T-cell (primary cell): ENCODE measurements at regions not wholly inside any gene's neighbourhood (a gene's known extent, or its start where the extent isn't known, plus 50 kb on each side); places are given as distances from the start of the nearest gene placed in this dataset.
"Not testable (repeated sequence)": the region's sequence is repeated elsewhere in the genome, so short reads cannot be mapped to it uniquely, and the experiment has no call there.

Experiments used
- ATAC-seq, 4 experiments: fragments of 200-7000 bp in 3 of 4; fragments of 150-1000 bp in 1 of 4; cut with Tn5 transposase; replicated peaks in 1 of 4; 1 replicate in 3 of 4; 2 replicates in 1 of 4; pipeline ENCODE4 v1.10.0; 2021; ENCODE audit warnings: moderate library complexity in 3 of 4, mild to moderate bottlenecking in 2 of 4, moderate number of reproducible peaks in 1 of 4
- CTCF ChIA-PET, 2 donors: fragments of 300-600 bp; sonication (Branson Sonifier 250); formaldehyde crosslinking; loops; one replicate each; lab custom pipeline; 2022; ENCODE audit warnings: antibody characterized with exemption in 2 of 2; lab: Charles Lee
- POLR2A ChIA-PET, 2 donors: fragments of 300-600 bp; sonication (Branson Sonifier 250); formaldehyde crosslinking; loops; one replicate each; lab custom pipeline; 2022; ENCODE audit warnings: antibody characterized with exemption in 2 of 2; lab: Charles Lee
- DNase-seq, 35 experiments: peaks; one replicate each; pipeline versions ENCODE4 v3.0.0 to v3.0.0-alpha.2; 2013 to 2023
- H3K27ac ChIP-seq: one replicate; pipeline ENCODE4 v1.5.1; 2013; ENCODE audit warnings: low read length
- H3K27me3 ChIP-seq, 2 experiments: replicated peaks in 1 of 2; 1 replicate in 1 of 2; 2 replicates in 1 of 2; pipeline versions ENCODE4 v1.6.1 to v1.7.0; 2013; ENCODE audit warnings: low read length in 1 of 2, mixed read lengths in 1 of 2; ENCODE audit not compliant: control insufficient read depth in 2 of 2, insufficient read depth in 2 of 2; ENCODE audit errors: extremely low read depth in 1 of 2
- H3K36me3 ChIP-seq, 2 donors: 1 replicate in 1 of 2; 2 replicates in 1 of 2; pipeline versions ENCODE4 v1.6.1 to v1.7.0; 2013; ENCODE audit warnings: low read length in 1 of 2; ENCODE audit not compliant: control insufficient read depth in 2 of 2, insufficient read depth in 1 of 2; ENCODE audit errors: extremely low read depth in 1 of 2
- H3K4me1 ChIP-seq, 2 experiments: 1 replicate in 1 of 2; 2 replicates in 1 of 2; pipeline versions ENCODE4 v1.6.1 to v1.7.0; 2013; ENCODE audit warnings: low read length in 2 of 2, mixed read lengths in 1 of 2; ENCODE audit not compliant: insufficient read depth in 2 of 2, control insufficient read depth in 1 of 2; ENCODE audit errors: extremely low read depth in 1 of 2
- H3K4me3 ChIP-seq, 2 donors: 1 replicate in 1 of 2; 2 replicates in 1 of 2; pipeline versions ENCODE4 v1.5.1 to v1.7.0; 2013; ENCODE audit warnings: mild to moderate bottlenecking in 2 of 2, low read length in 1 of 2, moderate library complexity in 1 of 2; ENCODE audit not compliant: control insufficient read depth in 1 of 2; ENCODE audit errors: extremely low read depth in 1 of 2
- H3K9me3 ChIP-seq: 2 replicates; pipeline ENCODE4 v1.7.0; 2013
- H3K27ac Mint-ChIP-seq, 2 donors: one replicate each; pipeline ENCODE4 v1.8.0; 2020 to 2021; ENCODE audit warnings: mild to moderate bottlenecking in 2 of 2, mixed read lengths in 2 of 2
- H3K27me3 Mint-ChIP-seq, 2 donors: one replicate each; pipeline ENCODE4 v1.8.0; 2021 to 2022; ENCODE audit warnings: mixed read lengths in 2 of 2
- H3K36me3 Mint-ChIP-seq: one replicate; pipeline ENCODE4 v1.8.0; 2021; ENCODE audit warnings: mixed read lengths
- H3K4me1 Mint-ChIP-seq, 3 donors: one replicate each; pipeline ENCODE4 v1.8.0; 2020 to 2022; ENCODE audit warnings: mixed read lengths in 3 of 3, mild to moderate bottlenecking in 1 of 3
- H3K4me3 Mint-ChIP-seq, 3 donors: one replicate each; pipeline ENCODE4 v1.8.0; 2020 to 2022; ENCODE audit warnings: mild to moderate bottlenecking in 3 of 3, mixed read lengths in 3 of 3, moderate library complexity in 3 of 3
- H3K9me3 Mint-ChIP-seq, 3 donors: one replicate each; pipeline ENCODE4 v1.8.0; 2020 to 2022; ENCODE audit warnings: mixed read lengths in 3 of 3
- WGBS: methylation state at CpG from one replicate; pipeline ENCODE4 v1.1.5; 2013; ENCODE audit warnings: missing lambda C conversion rate; ENCODE audit not compliant: insufficient coverage; 5-methylcytosine and 5-hydroxymethylcytosine counted together

DNA sequence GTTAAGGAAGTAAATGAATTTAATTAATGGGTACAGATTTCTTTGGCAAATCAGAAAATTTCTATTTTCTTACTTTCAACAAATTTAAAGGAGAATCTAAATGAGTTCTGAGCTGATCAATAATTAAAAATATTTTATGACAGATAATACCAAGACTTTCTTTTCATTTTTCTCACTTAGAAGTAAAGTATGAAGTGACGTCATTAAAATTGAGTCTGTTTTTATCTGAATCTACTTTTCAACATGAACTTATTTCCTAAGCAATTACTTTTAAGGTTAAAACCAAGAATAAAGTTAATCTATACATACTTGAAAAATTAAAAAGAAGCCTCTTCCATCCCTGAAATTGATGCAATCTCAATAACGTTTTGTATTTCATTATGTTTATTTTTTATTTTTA, 552.8 kb upstream of the ST8SIA4 start:
- no peak overlapping the region for H3K27ac ChIP-seq
- ChIA-PET CTCF (no interaction called here), POLR2A (no interaction called here)
- no peaks in the 10 kb centered on the region for H3K27me3 Mint-ChIP-seq
- H3K4me3 Mint-ChIP-seq = no peak overlapping the region
- H3K9me3 Mint-ChIP-seq = no peaks in the 10 kb centered on the region
- no peak overlapping the region for H3K27ac Mint-ChIP-seq
- no peaks in the 10 kb centered on the region for H3K36me3 Mint-ChIP-seq
- no peaks in the 10 kb centered on the region for H3K36me3 ChIP-seq
- H3K9me3 ChIP-seq = no peaks in the 10 kb centered on the region
- no peaks in the 10 kb centered on the region for H3K4me1 ChIP-seq
- H3K4me3 ChIP-seq = no peak overlapping the region
- DNase-seq (no peak), ATAC-seq (no peak)
- H3K4me1 Mint-ChIP-seq = no peaks in the 10 kb centered on the region
- no peaks in the 10 kb centered on the region for H3K27me3 ChIP-seq
- WGBS = no CpG with 5 or more reads among the region's 2 CpGs

DNA sequence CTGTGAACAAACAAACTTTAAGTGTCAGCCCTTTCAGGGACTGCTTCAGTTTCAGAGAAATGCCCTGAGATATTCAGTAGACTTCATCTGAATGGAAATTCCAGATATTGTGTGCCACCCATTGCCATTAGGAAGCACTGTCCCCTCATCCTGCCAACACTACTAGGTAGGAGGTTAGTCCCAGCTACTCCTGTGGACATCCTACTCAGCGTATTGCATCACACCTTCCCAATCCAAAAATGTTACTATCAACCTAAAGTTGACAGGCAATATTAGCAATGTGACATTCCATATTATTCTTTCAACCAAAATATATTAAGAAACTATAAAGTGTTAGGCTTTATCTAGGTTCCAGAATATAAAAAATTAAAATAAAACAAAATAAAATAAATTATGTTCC, 552.0 kb upstream of the ST8SIA4 start:
- H3K27ac ChIP-seq = no peak overlapping the region
- Mint-ChIP-seq H3K27me3 (no peaks in the 10 kb centered on the region), H3K4me1 (no peaks in the 10 kb centered on the region), H3K27ac (no peak overlapping the region), H3K36me3 (no peaks in the 10 kb centered on the region), H3K4me3 (no peak overlapping the region), H3K9me3 (no peaks in the 10 kb centered on the region)
- CTCF ChIA-PET = no interaction called here
- DNase-seq (no peak), ATAC-seq (no peak)
- no CpG with 5 or more reads among the region's 1 CpG for WGBS
- POLR2A ChIA-PET = no interaction called here
- no peaks in the 10 kb centered on the region for H3K4me1 ChIP-seq
- no peaks in the 10 kb centered on the region for H3K36me3 ChIP-seq
- H3K27me3 ChIP-seq = no peaks in the 10 kb centered on the region
- no peaks in the 10 kb centered on the region for H3K9me3 ChIP-seq
- no peak overlapping the region for H3K4me3 ChIP-seq

DNA sequence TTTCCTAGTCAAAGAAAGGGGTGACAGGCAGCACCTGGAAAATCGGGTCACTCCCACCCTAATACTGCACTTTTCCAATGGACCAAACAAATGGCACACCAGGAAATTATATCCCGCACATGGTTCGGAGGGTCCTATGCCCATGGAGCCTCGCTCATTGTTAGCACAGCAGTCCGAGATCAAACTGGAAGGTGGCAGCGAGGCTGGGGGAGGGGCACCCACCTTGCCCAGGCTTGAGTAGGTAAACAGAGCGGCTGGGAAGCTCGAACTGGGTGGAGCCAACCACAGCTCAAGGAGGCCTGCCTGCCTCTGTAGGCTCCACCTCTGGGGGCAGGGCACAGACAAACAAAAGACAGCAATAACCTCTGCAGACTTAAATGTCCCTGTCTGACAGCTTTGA, 539.2 kb upstream of the ST8SIA4 start:
- H3K27ac Mint-ChIP-seq, POLR2A ChIA-PET, H3K27me3 Mint-ChIP-seq, ATAC-seq, CTCF ChIA-PET, H3K9me3 ChIP-seq, H3K4me1 ChIP-seq, H3K4me3 ChIP-seq, H3K27ac ChIP-seq, DNase-seq, H3K27me3 ChIP-seq, H3K36me3 ChIP-seq, H3K4me3 Mint-ChIP-seq, H3K36me3 Mint-ChIP-seq, H3K4me1 Mint-ChIP-seq: not testable (repeated sequence)
- WGBS = 83% methylated on average over 4 of the region's 8 CpGs
- H3K9me3 Mint-ChIP-seq = peaks cover 0 to 21% (median 0%) of the 10 kb centered on the region in 3 donors

DNA sequence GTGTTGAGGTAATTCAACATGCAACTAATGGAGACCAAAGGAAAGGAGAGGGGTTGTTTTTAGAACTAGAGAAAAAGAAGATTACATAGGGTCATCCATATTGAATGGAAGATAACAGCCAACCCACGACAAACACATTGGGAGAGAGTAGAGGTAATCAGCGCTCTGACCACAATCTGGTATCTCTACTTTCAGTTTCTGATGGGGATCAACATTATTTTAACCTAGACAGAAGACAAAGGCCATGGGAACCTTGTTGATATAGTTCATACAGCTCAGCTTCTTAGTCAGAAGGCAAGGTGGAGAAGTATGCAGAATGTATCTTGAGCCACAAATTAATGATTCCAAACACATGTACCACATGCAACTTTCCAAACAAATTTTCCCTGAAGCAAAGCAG, 537.1 kb upstream of the ST8SIA4 start:
- Mint-ChIP-seq H3K4me3 (no peak overlapping the region), H3K27ac (no peak overlapping the region), H3K4me1 (no peaks in the 10 kb centered on the region), H3K9me3 (peaks cover 0 to 18% (median 0%) of the 10 kb centered on the region in 3 donors), H3K36me3 (no peaks in the 10 kb centered on the region), H3K27me3 (no peaks in the 10 kb centered on the region)
- no peaks in the 10 kb centered on the region for H3K27me3 ChIP-seq
- H3K27ac ChIP-seq = no peak overlapping the region
- H3K4me3 ChIP-seq = no peak overlapping the region
- no peaks in the 10 kb centered on the region for H3K4me1 ChIP-seq
- H3K36me3 ChIP-seq = no peaks in the 10 kb centered on the region
- ChIA-PET POLR2A (no interaction called here), CTCF (no interaction called here)
- ATAC-seq = no peak
- H3K9me3 ChIP-seq = no peaks in the 10 kb centered on the region
- no peak for DNase-seq
- no CpG with 5 or more reads among the region's 2 CpGs for WGBS

DNA sequence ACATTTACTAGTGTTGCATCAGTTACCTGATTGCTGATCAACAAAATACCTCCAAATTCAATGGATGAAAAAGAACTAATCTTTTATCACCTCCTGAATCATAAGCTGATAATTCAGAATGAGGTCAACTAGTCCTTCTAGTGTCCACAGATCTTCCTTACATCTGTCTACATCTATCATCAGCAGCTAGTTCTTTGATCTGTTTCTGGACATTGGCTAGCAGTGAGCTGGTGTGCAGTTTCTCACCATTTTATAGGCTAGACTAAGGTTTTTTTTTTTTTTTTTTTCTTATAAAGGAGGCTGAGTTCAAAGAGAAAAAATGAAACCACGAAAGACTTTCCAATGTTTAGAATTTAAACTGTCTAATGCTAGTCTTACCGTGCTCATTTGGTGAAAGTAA, 534.3 kb upstream of the ST8SIA4 start:
- Mint-ChIP-seq H3K36me3 (no peaks in the 10 kb centered on the region), H3K27ac (no peak overlapping the region), H3K4me3 (no peak overlapping the region), H3K4me1 (no peaks in the 10 kb centered on the region), H3K9me3 (peaks cover 0 to 6% (median 0%) of the 10 kb centered on the region in 3 donors), H3K27me3 (no peaks in the 10 kb centered on the region)
- Histone ChIP-seq H3K27ac (no peak overlapping the region), H3K27me3 (no peaks in the 10 kb centered on the region), H3K4me1 (no peaks in the 10 kb centered on the region), H3K36me3 (no peaks in the 10 kb centered on the region), H3K9me3 (no peaks in the 10 kb centered on the region), H3K4me3 (no peak overlapping the region)
- CTCF ChIA-PET = no interaction called here
- DNase-seq (no peak), ATAC-seq (no peak)
- POLR2A ChIA-PET = no interaction called here
- WGBS = 80% methylated on average over 1 of the region's 2 CpGs

DNA sequence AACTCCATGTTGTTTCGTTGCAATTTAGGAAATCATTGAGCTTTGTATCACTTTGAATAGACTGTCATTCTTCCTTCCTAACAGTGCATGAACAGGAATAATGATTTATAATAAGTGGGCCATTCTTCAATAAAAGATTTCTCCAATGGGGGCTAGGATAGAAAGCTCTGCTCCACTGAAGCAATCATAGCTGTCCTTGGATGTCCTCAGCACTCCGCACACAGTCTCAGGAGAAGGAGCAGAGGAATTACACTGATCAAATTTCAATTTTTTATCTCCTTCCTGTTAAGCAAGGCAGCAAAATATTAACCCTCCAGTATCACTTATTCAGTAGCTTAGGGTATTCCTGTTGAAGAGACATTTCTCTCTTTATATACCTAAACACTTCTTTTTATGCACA, 532.7 kb upstream of the ST8SIA4 start:
- Mint-ChIP-seq H3K4me3 (no peak overlapping the region), H3K9me3 (peaks cover 0 to 6% (median 0%) of the 10 kb centered on the region in 3 donors), H3K27me3 (no peaks in the 10 kb centered on the region), H3K4me1 (no peaks in the 10 kb centered on the region), H3K36me3 (no peaks in the 10 kb centered on the region), H3K27ac (no peak overlapping the region)
- H3K4me3 ChIP-seq = no peak overlapping the region
- no peaks in the 10 kb centered on the region for H3K9me3 ChIP-seq
- no peak overlapping the region for H3K27ac ChIP-seq
- no peaks in the 10 kb centered on the region for H3K36me3 ChIP-seq
- CTCF ChIA-PET = no interaction called here
- H3K27me3 ChIP-seq = no peaks in the 10 kb centered on the region
- WGBS = no CpG with 5 or more reads among the region's 2 CpGs
- no peaks in the 10 kb centered on the region for H3K4me1 ChIP-seq
- POLR2A ChIA-PET = no interaction called here
- DNase-seq (no peak), ATAC-seq (no peak)

DNA sequence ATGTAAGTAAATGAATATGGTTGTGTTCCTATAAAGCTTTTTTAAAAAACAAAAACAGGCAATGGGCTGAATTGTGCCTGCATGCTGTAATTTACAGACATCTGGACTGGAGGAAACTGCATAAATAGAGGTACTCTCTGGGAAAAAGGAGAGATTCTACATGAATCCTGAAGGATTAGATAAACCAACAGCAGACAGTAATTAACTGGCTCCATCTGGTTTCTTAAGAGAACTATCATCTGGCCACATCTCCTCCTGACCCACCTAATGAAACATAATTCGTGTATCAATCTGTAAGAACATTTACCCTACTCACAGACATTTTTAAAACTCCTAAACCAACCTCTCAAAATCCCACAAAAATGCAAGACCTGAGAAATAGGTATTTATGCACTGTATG, 528.1 kb upstream of the ST8SIA4 start:
- Histone ChIP-seq H3K9me3 (no peaks in the 10 kb centered on the region), H3K36me3 (no peaks in the 10 kb centered on the region), H3K27me3 (no peaks in the 10 kb centered on the region), H3K27ac (no peak overlapping the region), H3K4me1 (no peaks in the 10 kb centered on the region), H3K4me3 (no peak overlapping the region)
- no peaks in the 10 kb centered on the region for H3K36me3 Mint-ChIP-seq
- no peak for ATAC-seq
- no peak for DNase-seq
- POLR2A ChIA-PET = no interaction called here
- no peak overlapping the region for H3K27ac Mint-ChIP-seq
- no peaks in the 10 kb centered on the region for H3K4me1 Mint-ChIP-seq
- no CpG with 5 or more reads among the region's 1 CpG for WGBS
- H3K4me3 Mint-ChIP-seq = no peak overlapping the region
- H3K27me3 Mint-ChIP-seq = no peaks in the 10 kb centered on the region
- CTCF ChIA-PET = no interaction called here
- H3K9me3 Mint-ChIP-seq = peaks cover 0 to 5% (median 0%) of the 10 kb centered on the region in 3 donors
